Activated T-helper 1 cell treated with anti-CD3 and anti-CD28 coated beads, Interleukin-12 subunit alpha, Interleukin-12 subunit beta, Interleukin-2, Interleukin-4 antibody, amounts not matched to agents 30 ng/mL and 10 ng/mL and 1 ng/mL, durations not matched to agents 14 hours and 24 hours and 36 hours (primary cell): ENCODE measurements at regions not wholly inside any gene's neighbourhood (a gene's known extent, or its start where the extent isn't known, plus 50 kb on each side); places are given as distances from the start of the nearest gene placed in this dataset.

Experiments used
- DNase-seq: peaks from one replicate; pipeline ENCODE4 v3.0.0; 2021; ENCODE audit warnings: low spot score
- H3K27ac Mint-ChIP-seq: one replicate; pipeline ENCODE4 v1.8.0; 2021; ENCODE audit warnings: mild to moderate bottlenecking, mixed read lengths
- H3K27me3 Mint-ChIP-seq: one replicate; pipeline ENCODE4 v1.8.0; 2022; ENCODE audit warnings: mild to moderate bottlenecking, moderate library complexity, mixed read lengths; ENCODE audit not compliant: insufficient read depth
- H3K36me3 Mint-ChIP-seq: one replicate; pipeline ENCODE4 v1.8.0; 2021; ENCODE audit warnings: low read depth, mixed read lengths
- H3K4me1 Mint-ChIP-seq: one replicate; pipeline ENCODE4 v1.8.0; 2021; ENCODE audit warnings: low read depth, mixed read lengths
- H3K4me3 Mint-ChIP-seq: one replicate; pipeline ENCODE4 v1.8.0; 2021; ENCODE audit warnings: mild to moderate bottlenecking, moderate library complexity, mixed read lengths
- H3K9me3 Mint-ChIP-seq: one replicate; pipeline ENCODE4 v1.8.0; 2021; ENCODE audit warnings: mixed read lengths
- intact Hi-C: fragments of 100-400 bp; cut with micrococcal nuclease; formaldehyde crosslinking; loops from one replicate; pipeline ENCODE4 v1.15.1; 2024

GRCh38 chr11:70519117-70519516, 120.8 kb downstream of the CTTN start:
- Mint-ChIP-seq H3K4me3 (no peak overlapping the region), H3K27ac (no peak overlapping the region), H3K9me3 (peaks cover 5% of the 10 kb centered on the region), H3K4me1 (no peaks in the 10 kb centered on the region), H3K27me3 (peaks cover 6% of the 10 kb centered on the region), H3K36me3 (no peaks in the 10 kb centered on the region)
- intact Hi-C loops, result no loop called here
- DNase-seq, result no peak

DNA sequence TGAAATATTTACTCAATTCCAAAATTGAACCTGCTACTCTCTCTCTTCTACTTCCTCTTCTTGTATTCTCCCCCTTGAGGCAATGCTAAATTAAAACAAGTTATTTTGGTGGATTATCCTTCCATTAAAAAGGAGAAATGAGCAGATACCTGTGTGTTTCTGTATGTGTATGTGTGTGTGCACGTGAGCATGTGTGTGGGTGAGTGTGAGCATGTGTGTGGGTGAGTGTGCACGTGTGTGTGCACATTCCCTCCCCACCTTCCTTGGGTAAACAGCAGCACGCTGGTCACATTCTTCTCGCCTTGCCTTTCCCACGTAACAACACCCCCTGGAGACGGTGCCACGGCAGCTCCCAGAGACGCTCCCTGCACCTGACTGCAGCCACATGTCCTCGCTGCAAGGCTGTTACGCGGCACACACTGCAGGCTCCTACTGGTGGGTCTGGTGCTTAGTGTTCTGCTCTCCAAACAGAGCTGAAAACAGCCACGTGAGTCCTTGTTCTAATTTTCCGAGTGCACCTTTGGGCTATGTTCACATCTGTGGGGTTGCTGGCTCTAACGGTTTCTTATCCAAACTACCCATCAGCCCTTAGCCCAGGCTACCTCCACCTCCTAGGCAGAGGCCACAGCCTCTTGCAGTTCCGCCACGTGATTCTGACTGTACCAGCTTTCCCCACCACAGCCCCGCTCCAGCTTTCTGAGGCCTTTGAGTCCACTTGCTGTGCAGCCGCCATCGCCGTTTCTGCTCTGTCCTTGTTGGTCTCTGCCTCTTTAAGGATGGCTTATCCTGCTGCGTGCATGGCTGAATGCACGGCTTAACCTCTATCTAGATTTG, 123.4 kb downstream of the CTTN start:
- no peak overlapping the region for H3K27ac Mint-ChIP-seq
- H3K27me3 Mint-ChIP-seq, result peaks cover 6% of the 10 kb centered on the region
- no peak for DNase-seq
- H3K4me3 Mint-ChIP-seq, result no peak overlapping the region
- no peaks in the 10 kb centered on the region for H3K36me3 Mint-ChIP-seq
- intact Hi-C loops, result no loop called here
- H3K9me3 Mint-ChIP-seq, result no peaks in the 10 kb centered on the region
- H3K4me1 Mint-ChIP-seq, result no peaks in the 10 kb centered on the region

- intact Hi-C loops, result no loop called here
- H3K36me3 Mint-ChIP-seq, result no peaks in the 10 kb centered on the region
- peaks cover 7% of the 10 kb centered on the region for H3K27me3 Mint-ChIP-seq
- DNase-seq, result no peak
- H3K4me1 Mint-ChIP-seq, result no peaks in the 10 kb centered on the region
- no peaks in the 10 kb centered on the region for H3K9me3 Mint-ChIP-seq
- no peak overlapping the region for H3K27ac Mint-ChIP-seq
- no peak overlapping the region for H3K4me3 Mint-ChIP-seq
These were observed 123.9 kb downstream of the CTTN start for GRCh38 chr11:70522309-70522592.

- Mint-ChIP-seq H3K4me3 (no peak overlapping the region), H3K27ac (no peak overlapping the region), H3K27me3 (peaks cover 7% of the 10 kb centered on the region), H3K36me3 (no peaks in the 10 kb centered on the region), H3K4me1 (no peaks in the 10 kb centered on the region), H3K9me3 (no peaks in the 10 kb centered on the region)
- intact Hi-C loops, result no loop called here
- DNase-seq, result no peak
These were observed 124.4 kb downstream of the CTTN start for GRCh38 chr11:70522593-70523311.

DNA sequence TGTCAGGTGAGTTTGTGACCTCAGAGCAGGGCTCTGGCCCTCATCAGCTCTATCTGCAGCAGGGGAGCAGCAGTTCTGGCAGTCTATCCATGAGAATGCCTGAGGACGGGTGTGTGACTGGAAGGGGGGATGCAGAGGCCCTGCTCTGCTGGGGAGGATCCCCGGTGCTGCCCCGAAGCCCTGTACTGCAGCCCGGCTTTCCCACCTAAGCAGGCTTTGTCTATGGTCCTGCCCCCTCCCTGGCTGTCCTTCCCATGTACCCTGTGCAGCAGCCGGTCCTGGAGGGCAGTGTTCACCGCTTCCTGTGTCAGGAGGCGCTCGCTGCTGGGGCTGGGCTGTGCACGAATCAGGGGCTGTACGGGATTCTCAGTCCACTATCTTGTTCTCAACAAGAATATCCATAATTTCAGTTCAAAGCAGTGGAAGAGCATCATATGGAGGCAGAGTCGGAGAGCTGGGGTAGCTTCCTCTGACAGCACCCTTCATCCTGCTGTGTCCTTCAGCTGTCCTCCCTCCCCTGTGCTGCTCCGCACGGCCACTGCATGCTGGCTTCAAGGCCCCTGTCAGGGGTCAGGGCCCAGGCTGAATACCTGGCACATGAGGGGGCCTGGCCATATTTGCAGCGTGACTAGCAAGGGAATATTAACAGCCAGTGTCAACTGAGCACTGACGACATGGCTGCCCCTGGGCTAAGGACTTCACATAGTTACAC, 125.2 kb downstream of the CTTN start:
- no peak for DNase-seq
- intact Hi-C loops, result no loop called here
- Mint-ChIP-seq H3K27ac (no peak overlapping the region), H3K4me3 (no peak overlapping the region), H3K36me3 (no peaks in the 10 kb centered on the region), H3K9me3 (no peaks in the 10 kb centered on the region), H3K27me3 (peaks cover 7% of the 10 kb centered on the region), H3K4me1 (no peaks in the 10 kb centered on the region)

DNA sequence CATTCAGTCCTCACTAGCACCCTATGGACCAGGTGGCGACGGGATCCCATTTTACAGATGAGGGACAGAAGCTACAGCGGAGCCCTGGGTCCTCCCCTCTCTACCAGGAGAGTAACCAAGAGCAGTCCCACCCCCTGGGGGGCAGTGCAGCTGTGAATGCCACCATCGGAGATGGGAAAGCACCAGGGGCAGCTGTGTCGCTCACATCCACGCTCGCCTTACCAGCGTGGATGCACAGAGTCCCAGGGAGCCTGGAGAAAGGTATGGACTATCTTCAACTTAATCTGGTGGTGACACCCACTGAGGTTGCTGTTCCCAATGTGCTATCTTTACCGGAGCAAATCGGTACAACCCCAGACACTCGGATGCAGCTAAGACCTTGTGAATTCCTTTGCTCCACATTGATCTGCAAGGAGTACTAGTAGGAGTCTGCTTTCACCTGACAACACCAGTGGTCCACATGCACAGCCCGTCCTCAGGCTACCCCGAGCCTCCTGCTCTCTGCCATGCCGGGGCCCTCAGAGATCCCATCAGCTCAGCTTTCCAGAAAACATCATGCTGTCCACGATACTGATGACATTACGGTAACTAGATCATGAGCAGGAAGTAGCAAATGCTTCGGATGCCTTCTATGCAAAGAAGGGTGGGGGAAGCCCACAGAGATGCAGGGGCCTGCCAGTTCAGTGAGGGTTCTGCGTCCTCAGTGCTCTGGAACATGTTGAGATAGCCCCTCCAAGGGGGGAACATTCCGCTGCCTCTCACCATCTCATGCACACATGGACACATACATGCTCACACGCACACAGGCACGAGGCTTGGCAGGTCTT, 126.0 kb downstream of the CTTN start:
- Mint-ChIP-seq H3K4me1 (no peaks in the 10 kb centered on the region), H3K36me3 (no peaks in the 10 kb centered on the region), H3K27ac (no peak overlapping the region), H3K9me3 (no peaks in the 10 kb centered on the region), H3K4me3 (no peak overlapping the region), H3K27me3 (peaks cover 7% of the 10 kb centered on the region)
- no peak for DNase-seq
- intact Hi-C loops, result no loop called here

GRCh38 chr11:70525006-70525405, 126.7 kb downstream of the CTTN start:
- peaks cover 7% of the 10 kb centered on the region for H3K27me3 Mint-ChIP-seq
- intact Hi-C loops, result no loop called here
- no peak for DNase-seq
- H3K9me3 Mint-ChIP-seq, result no peaks in the 10 kb centered on the region
- no peak overlapping the region for H3K4me3 Mint-ChIP-seq
- H3K27ac Mint-ChIP-seq, result no peak overlapping the region
- H3K36me3 Mint-ChIP-seq, result no peaks in the 10 kb centered on the region
- H3K4me1 Mint-ChIP-seq, result no peaks in the 10 kb centered on the region

DNA sequence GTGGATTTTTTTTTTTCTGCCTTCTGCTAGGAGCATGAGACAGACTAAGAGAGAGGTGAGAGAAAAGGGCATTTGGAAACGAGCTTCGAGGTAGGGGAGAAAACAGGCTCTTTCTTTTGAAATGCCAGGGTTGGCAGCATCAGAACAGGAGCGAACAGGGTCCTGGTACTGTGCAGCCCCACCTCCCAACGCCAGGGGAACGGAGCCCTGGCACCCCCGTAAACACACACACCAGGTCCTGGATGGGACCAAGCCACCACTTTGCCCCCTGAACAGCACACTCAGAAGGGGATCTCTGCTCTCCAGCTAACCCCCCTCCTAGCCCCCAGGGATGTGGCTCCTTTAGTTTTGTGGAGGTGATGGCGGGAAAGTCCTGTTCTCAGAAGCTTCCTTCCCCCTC, 127.1 kb downstream of the CTTN start:
- DNase-seq, result no peak
- no peaks in the 10 kb centered on the region for H3K4me1 Mint-ChIP-seq
- H3K27me3 Mint-ChIP-seq, result peaks cover 7% of the 10 kb centered on the region
- H3K27ac Mint-ChIP-seq, result no peak overlapping the region
- no peaks in the 10 kb centered on the region for H3K36me3 Mint-ChIP-seq
- intact Hi-C loops, result no loop called here
- H3K9me3 Mint-ChIP-seq, result no peaks in the 10 kb centered on the region
- H3K4me3 Mint-ChIP-seq, result no peak overlapping the region

- H3K4me3 Mint-ChIP-seq, result no peak overlapping the region
- no peak overlapping the region for H3K27ac Mint-ChIP-seq
- DNase-seq, result no peak
- no peaks in the 10 kb centered on the region for H3K4me1 Mint-ChIP-seq
- H3K27me3 Mint-ChIP-seq, result peaks cover 7% of the 10 kb centered on the region
- no peaks in the 10 kb centered on the region for H3K9me3 Mint-ChIP-seq
- no peaks in the 10 kb centered on the region for H3K36me3 Mint-ChIP-seq
- intact Hi-C loops, result no loop called here
These were observed 128.1 kb downstream of the CTTN start for GRCh38 chr11:70526116-70527045.

DNA sequence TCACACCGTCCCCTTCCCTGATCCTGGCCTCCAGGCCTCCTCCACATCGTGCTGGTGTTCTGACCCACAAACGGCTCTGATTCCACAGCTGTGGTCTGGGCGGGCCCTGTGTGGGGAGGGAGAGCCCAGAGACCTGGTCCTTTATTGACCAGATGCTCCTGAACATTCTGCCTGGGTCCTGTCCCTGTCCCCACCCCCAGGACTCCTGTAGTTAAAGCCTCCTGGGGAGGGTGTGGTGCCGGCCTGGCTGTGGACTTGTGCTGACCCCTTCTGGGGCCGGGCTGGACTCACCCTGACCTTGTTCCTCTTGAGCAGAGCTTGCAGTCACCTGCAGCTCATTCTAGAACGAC, 128.7 kb downstream of the CTTN start:
- Mint-ChIP-seq H3K4me3 (no peak overlapping the region), H3K27ac (no peak overlapping the region), H3K36me3 (no peaks in the 10 kb centered on the region), H3K4me1 (no peaks in the 10 kb centered on the region), H3K27me3 (peaks cover 3% of the 10 kb centered on the region), H3K9me3 (no peaks in the 10 kb centered on the region)
- intact Hi-C loops, result no loop called here
- no peak for DNase-seq

DNA sequence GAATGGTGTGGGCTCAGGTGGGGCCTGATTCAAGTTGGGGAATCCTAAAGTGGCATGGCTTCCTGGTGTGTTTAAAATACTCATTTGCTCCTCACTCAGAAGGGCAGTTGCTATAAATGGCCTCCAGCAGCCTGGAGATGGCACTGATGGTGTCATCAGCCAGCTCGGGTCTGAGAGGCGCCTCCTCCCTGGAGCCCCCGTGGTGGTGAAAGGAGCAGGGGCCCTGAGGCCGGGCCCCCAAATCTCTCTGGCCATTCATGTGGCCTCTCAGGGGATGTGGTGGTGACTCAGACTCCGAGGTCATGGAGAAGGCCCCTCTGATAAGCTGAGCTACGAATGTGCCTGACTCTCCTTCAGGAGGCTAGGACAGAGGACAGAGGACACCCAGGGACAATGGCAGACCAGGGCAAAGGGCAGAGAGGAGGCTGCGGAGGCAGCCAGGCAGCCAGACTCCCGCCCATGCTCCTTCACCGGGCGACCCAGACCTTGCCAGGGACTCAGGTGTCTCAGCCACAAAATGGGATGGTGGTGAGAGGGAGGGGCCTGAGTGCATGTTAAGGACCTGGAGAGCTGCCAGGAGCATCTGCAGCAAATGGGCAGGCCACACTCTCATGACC, 129.2 kb downstream of the CTTN start:
- no peak for DNase-seq
- Mint-ChIP-seq H3K4me1 (no peaks in the 10 kb centered on the region), H3K27ac (no peak overlapping the region), H3K27me3 (peaks cover 1% of the 10 kb centered on the region), H3K4me3 (no peak overlapping the region), H3K36me3 (no peaks in the 10 kb centered on the region), H3K9me3 (no peaks in the 10 kb centered on the region)
- intact Hi-C loops, result no loop called here
